Immature natural killer cell (primary cell): ENCODE measurements at regions not wholly inside any gene's neighbourhood (a gene's known extent, or its start where the extent isn't known, plus 50 kb on each side); places are given as distances from the start of the nearest gene placed in this dataset.

ENCODE experiments used
- DNase-seq, 3 donors: peaks; one replicate each; pipeline ENCODE4 v3.0.0; 2022; ENCODE audit warnings: mixed read lengths in 1 of 3
- H3K27ac Mint-ChIP-seq, 6 donors: one replicate each; pipeline ENCODE4 v1.8.0; 2020; ENCODE audit warnings: mixed read lengths in 6 of 6, mild to moderate bottlenecking in 5 of 6, inconsistent platforms in 4 of 6, moderate library complexity in 3 of 6
- H3K27me3 Mint-ChIP-seq, 3 donors: one replicate each; pipeline ENCODE4 v1.8.0; 2020 to 2021; ENCODE audit warnings: low read depth in 3 of 3, mild to moderate bottlenecking in 3 of 3, mixed read lengths in 3 of 3, moderate library complexity in 3 of 3, inconsistent platforms in 1 of 3
- H3K36me3 Mint-ChIP-seq, 3 donors: one replicate each; pipeline ENCODE4 v1.8.0; 2020; ENCODE audit warnings: mixed read lengths in 3 of 3, inconsistent platforms in 2 of 3, mild to moderate bottlenecking in 2 of 3
- H3K4me1 Mint-ChIP-seq, 2 donors: one replicate each; pipeline ENCODE4 v1.8.0; 2020; ENCODE audit warnings: inconsistent platforms in 2 of 2, mild to moderate bottlenecking in 2 of 2, mixed read lengths in 2 of 2, moderate library complexity in 1 of 2
- H3K4me3 Mint-ChIP-seq, 5 donors: one replicate each; pipeline ENCODE4 v1.8.0; 2020; ENCODE audit warnings: mild to moderate bottlenecking in 5 of 5, mixed read lengths in 5 of 5, inconsistent platforms in 3 of 5, moderate library complexity in 3 of 5
- H3K9me3 Mint-ChIP-seq, 6 donors: one replicate each; pipeline ENCODE4 v1.8.0; 2020; ENCODE audit warnings: mild to moderate bottlenecking in 6 of 6, mixed read lengths in 6 of 6, inconsistent platforms in 4 of 6, moderate library complexity in 3 of 6

GRCh38 chrY:7458301-7459078 lies 546.9 kb upstream of the AMELY start:
- H3K27me3 Mint-ChIP-seq: peaks cover 0 to 2% (median 0%) of the 10 kb centered on the region in 3 donors
- H3K36me3 Mint-ChIP-seq: no peaks in the 10 kb centered on the region

GRCh38 chrY:7457286-7458015 lies 545.9 kb upstream of the AMELY start:
- Mint-ChIP-seq H3K9me3 (peaks cover 0 to 2% (median 0%) of the 10 kb centered on the region in 6 donors), H3K27me3 (peaks cover 0 to 4% (median 0%) of the 10 kb centered on the region in 3 donors), H3K27ac (no peak overlapping the region), H3K36me3 (no peaks in the 10 kb centered on the region), H3K4me1 (no peaks in the 10 kb centered on the region), H3K4me3 (no peak overlapping the region)
- no peak for DNase-seq

More at GRCh38 chrY:7458301-7459078, 546.9 kb upstream of the AMELY start:
- Mint-ChIP-seq H3K4me3 (no peak overlapping the region), H3K27ac (no peak overlapping the region), H3K9me3 (peaks cover 0 to 2% (median 0%) of the 10 kb centered on the region in 6 donors), H3K4me1 (no peaks in the 10 kb centered on the region)
- DNase-seq: no peak

GRCh38 chrY:7455626-7456025 lies 544.1 kb upstream of the AMELY start:
- H3K4me3 Mint-ChIP-seq: no peak overlapping the region
- no peak overlapping the region for H3K27ac Mint-ChIP-seq
- H3K36me3 Mint-ChIP-seq: no peaks in the 10 kb centered on the region
- H3K27me3 Mint-ChIP-seq: peaks cover 0 to 4% (median 0%) of the 10 kb centered on the region in 3 donors
- no peaks in the 10 kb centered on the region for H3K4me1 Mint-ChIP-seq
- DNase-seq: no peak
- H3K9me3 Mint-ChIP-seq: peaks cover 0 to 2% (median 0%) of the 10 kb centered on the region in 6 donors

GRCh38 chrY:7453336-7453735 lies 541.8 kb upstream of the AMELY start:
- Mint-ChIP-seq H3K4me3 (no peak overlapping the region), H3K27ac (no peak overlapping the region), H3K27me3 (peaks cover 0 to 3% (median 0%) of the 10 kb centered on the region in 3 donors), H3K36me3 (no peaks in the 10 kb centered on the region), H3K4me1 (no peaks in the 10 kb centered on the region), H3K9me3 (no peaks in the 10 kb centered on the region)
- no peak for DNase-seq

- H3K36me3 Mint-ChIP-seq: no peaks in the 10 kb centered on the region
- no peak for DNase-seq
- no peak overlapping the region for H3K27ac Mint-ChIP-seq
- H3K9me3 Mint-ChIP-seq: no peaks in the 10 kb centered on the region
- H3K4me3 Mint-ChIP-seq: no peak overlapping the region
- H3K4me1 Mint-ChIP-seq: no peaks in the 10 kb centered on the region
- peaks cover 0 to 3% (median 0%) of the 10 kb centered on the region in 3 donors for H3K27me3 Mint-ChIP-seq
These were observed 540.7 kb upstream of the AMELY start for GRCh38 chrY:7452246-7452645.

GRCh38 chrY:7449860-7450259 lies 538.3 kb upstream of the AMELY start:
- Mint-ChIP-seq H3K4me1 (no peaks in the 10 kb centered on the region), H3K27ac (no peak overlapping the region), H3K36me3 (no peaks in the 10 kb centered on the region), H3K9me3 (no peaks in the 10 kb centered on the region), H3K4me3 (no peak overlapping the region), H3K27me3 (peaks cover 0 to 3% (median 0%) of the 10 kb centered on the region in 3 donors)
- no peak for DNase-seq

- DNase-seq: no peak
- Mint-ChIP-seq H3K9me3 (no peaks in the 10 kb centered on the region), H3K4me3 (no peak overlapping the region), H3K36me3 (no peaks in the 10 kb centered on the region), H3K4me1 (no peaks in the 10 kb centered on the region), H3K27ac (no peak overlapping the region), H3K27me3 (peaks cover 0 to 3% (median 0%) of the 10 kb centered on the region in 3 donors)
These were observed 537.1 kb upstream of the AMELY start for GRCh38 chrY:7448687-7449086.

GRCh38 chrY:7447881-7448516 lies 536.4 kb upstream of the AMELY start:
- no peak overlapping the region for H3K4me3 Mint-ChIP-seq
- H3K36me3 Mint-ChIP-seq: no peaks in the 10 kb centered on the region
- H3K9me3 Mint-ChIP-seq: no peaks in the 10 kb centered on the region
- H3K4me1 Mint-ChIP-seq: no peaks in the 10 kb centered on the region
- no peak for DNase-seq
- H3K27me3 Mint-ChIP-seq: peaks cover 0 to 3% (median 0%) of the 10 kb centered on the region in 3 donors
- no peak overlapping the region for H3K27ac Mint-ChIP-seq

- no peak overlapping the region for H3K4me3 Mint-ChIP-seq
These were observed 532.6 kb upstream of the AMELY start for GRCh38 chrY:7444141-7444540.

GRCh38 chrY:7440796-7441530 lies 529.4 kb upstream of the AMELY start:
- Mint-ChIP-seq H3K4me3 (no peak overlapping the region), H3K9me3 (peaks cover 0 to 1% (median 0%) of the 10 kb centered on the region in 6 donors), H3K27ac (no peak overlapping the region), H3K27me3 (no peaks in the 10 kb centered on the region), H3K4me1 (no peaks in the 10 kb centered on the region), H3K36me3 (no peaks in the 10 kb centered on the region)
- DNase-seq: no peak

More at GRCh38 chrY:7444141-7444540, 532.6 kb upstream of the AMELY start:
- Mint-ChIP-seq H3K27ac (no peak overlapping the region), H3K4me1 (no peaks in the 10 kb centered on the region), H3K9me3 (peaks cover 0 to 1% (median 0%) of the 10 kb centered on the region in 6 donors), H3K36me3 (no peaks in the 10 kb centered on the region), H3K27me3 (no peaks in the 10 kb centered on the region)
- no peak for DNase-seq

GRCh38 chrY:7437086-7437485 lies 525.5 kb upstream of the AMELY start:
- no peaks in the 10 kb centered on the region for H3K36me3 Mint-ChIP-seq
- H3K4me3 Mint-ChIP-seq: no peak overlapping the region
- H3K4me1 Mint-ChIP-seq: no peaks in the 10 kb centered on the region
- peaks cover 0 to 2% (median 0%) of the 10 kb centered on the region in 6 donors for H3K9me3 Mint-ChIP-seq
- H3K27ac Mint-ChIP-seq: no peak overlapping the region
- H3K27me3 Mint-ChIP-seq: no peaks in the 10 kb centered on the region
- DNase-seq: no peak

- DNase-seq: no peak
- H3K9me3 Mint-ChIP-seq: peaks cover 0 to 6% (median 0%) of the 10 kb centered on the region in 6 donors
- H3K4me1 Mint-ChIP-seq: no peaks in the 10 kb centered on the region
- H3K27ac Mint-ChIP-seq: no peak overlapping the region
- no peaks in the 10 kb centered on the region for H3K36me3 Mint-ChIP-seq
- H3K27me3 Mint-ChIP-seq: no peaks in the 10 kb centered on the region
- no peak overlapping the region for H3K4me3 Mint-ChIP-seq
These were observed 522.6 kb upstream of the AMELY start for GRCh38 chrY:7433817-7434809.
